ENCODE measurements at regions not wholly inside any gene's neighbourhood (a gene's known extent, or its start where the extent isn't known, plus 50 kb on each side); places are given as distances from the start of the nearest gene placed in this dataset.

DNA sequence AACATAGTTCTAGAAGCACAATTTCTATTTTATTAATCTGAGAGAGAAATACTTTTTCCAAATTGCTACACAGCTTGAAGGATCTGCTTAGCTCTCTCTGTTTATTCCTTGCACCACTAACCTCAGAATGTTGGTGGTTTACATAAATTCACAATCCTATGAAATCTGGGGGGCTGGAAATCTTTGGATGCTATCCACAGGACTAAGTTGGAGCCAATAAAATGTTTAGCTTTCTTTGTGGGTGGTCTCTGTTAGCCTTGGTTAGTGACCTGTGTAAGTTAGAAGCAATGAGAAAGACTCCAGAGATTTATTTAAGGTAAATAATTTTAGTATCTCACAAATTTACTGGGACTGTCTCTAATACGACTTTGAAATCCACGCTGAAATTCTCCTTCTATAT, 418.1 kb downstream of the ADGRL2 start:
- TF ChIP-seq POLR2A (IDR thresholded peaks at IDR 0.05): no peak
- no peak for TF ChIP-seq CTCF (IDR thresholded peaks at IDR 0.05)
- no peak for TF ChIP-seq EP300 (IDR thresholded peaks at IDR 0.05)
- no peak for TF ChIP-seq POLR2AphosphoS5 (IDR thresholded peaks at IDR 0.05)

Measured in stomach (tissue), 4 donors.